Smooth muscle cell (in vitro differentiated cells): ENCODE measurements at regions not wholly inside any gene's neighbourhood (a gene's known extent, or its start where the extent isn't known, plus 50 kb on each side); places are given as distances from the start of the nearest gene placed in this dataset.

ENCODE experiments used
- DNase-seq: peaks from one replicate; lab custom pipeline; 2025; ENCODE audit not compliant: unreplicated experiment; lab: John Stamatoyannopoulos, UW
- H2AFZ ChIP-seq: fragments of 200-600 bp; sonication (generic); 2 replicates; pipeline ENCODE4 v1.6.0; 2016; ENCODE audit warnings: antibody characterized with exemption, low read depth, mild to moderate bottlenecking
- H3F3A ChIP-seq: fragments of 200-600 bp; sonication (generic); 2 replicates; pipeline ENCODE4 v1.6.0; 2017; ENCODE audit warnings: antibody characterized with exemption, low read depth
- H3K27ac ChIP-seq: fragments of 200-600 bp; sonication (generic); 2 replicates; pipeline ENCODE4 v1.5.1; 2016; ENCODE audit warnings: low read depth, mild to moderate bottlenecking
- H3K27me3 ChIP-seq: fragments of 200-600 bp; sonication (generic); 2 replicates; pipeline ENCODE4 v1.6.1; 2016; ENCODE audit warnings: low read depth, mild to moderate bottlenecking
- H3K36me3 ChIP-seq: fragments of 200-600 bp; sonication (generic); 2 replicates; pipeline ENCODE4 v1.5.1; 2016; ENCODE audit warnings: low read depth
- H3K4me1 ChIP-seq: fragments of 200-600 bp; sonication (generic); 2 replicates; pipeline ENCODE4 v1.5.1; 2016; ENCODE audit warnings: low read depth
- H3K4me2 ChIP-seq: fragments of 200-600 bp; sonication (generic); 2 replicates; pipeline ENCODE4 v1.6.0; 2016; ENCODE audit warnings: mild to moderate bottlenecking
- H3K4me3 ChIP-seq: fragments of 200-600 bp; sonication (generic); 2 replicates; pipeline ENCODE4 v1.5.1; 2016; ENCODE audit warnings: mild to moderate bottlenecking
- H3K79me2 ChIP-seq: fragments of 200-600 bp; sonication (generic); 2 replicates; pipeline ENCODE4 v1.6.0; 2016; ENCODE audit warnings: low read depth, mild to moderate bottlenecking
- H3K9ac ChIP-seq: fragments of 200-600 bp; sonication (generic); 2 replicates; pipeline ENCODE4 v1.6.0; 2016; ENCODE audit warnings: low read depth
- H3K9me3 ChIP-seq: fragments of 200-600 bp; sonication (generic); replicated peaks from 2 replicates; pipeline ENCODE4 v1.5.1; 2016; ENCODE audit warnings: low read depth
- H4K20me1 ChIP-seq: fragments of 200-600 bp; sonication (generic); 2 replicates; pipeline ENCODE4 v1.6.0; 2016; ENCODE audit warnings: low read depth
- CTCF ChIP-seq: fragments of 200-600 bp; sonication (generic); IDR thresholded peaks from 2 replicates; pipeline ENCODE4 v1.5.1; 2017; ENCODE audit warnings: borderline replicate concordance, mild to moderate bottlenecking, antibody characterized with exemption; ENCODE audit not compliant: insufficient read depth, poor library complexity, severe bottlenecking
- WGBS: methylation state at CpG from one replicate; pipeline ENCODE4 v1.1.7; 2016; ENCODE audit warnings: low lambda C conversion rate; 5-methylcytosine and 5-hydroxymethylcytosine counted together

GRCh38 chr5:135645336-135646180 lies 66.8 kb upstream of the CXCL14 start:
- H4K20me1 ChIP-seq = no peaks in the 10 kb centered on the region
- no peak overlapping the region for H3K4me3 ChIP-seq
- H3F3A ChIP-seq = peaks cover 21% of the 10 kb centered on the region
- no peak overlapping the region for H2AFZ ChIP-seq
- TF ChIP-seq CTCF = no peak
- no peaks in the 10 kb centered on the region for H3K79me2 ChIP-seq
- peak overlapping the region; percentile 33 for H3K27ac ChIP-seq
- H3K9ac ChIP-seq = no peak overlapping the region
- DNase-seq = no peak
- no peaks in the 10 kb centered on the region for H3K36me3 ChIP-seq
- peak overlapping the region; percentile 51 for H3K4me2 ChIP-seq
- no peaks in the 10 kb centered on the region for H3K27me3 ChIP-seq
- peaks cover 4% of the 10 kb centered on the region for H3K4me1 ChIP-seq
- H3K9me3 ChIP-seq = no peaks in the 10 kb centered on the region
- WGBS = 75% methylated on average over 8 of the region's 8 CpGs

GRCh38 chr5:135644816-135645215 lies 66.0 kb upstream of the CXCL14 start:
- WGBS = 96% methylated on average over 6 of the region's 6 CpGs
- Histone ChIP-seq H3K4me2 (no peak overlapping the region), H4K20me1 (no peaks in the 10 kb centered on the region), H3K4me3 (no peak overlapping the region), H3K79me2 (no peaks in the 10 kb centered on the region), H3K9ac (no peak overlapping the region), H3F3A (peaks cover 21% of the 10 kb centered on the region), H3K36me3 (no peaks in the 10 kb centered on the region), H3K27me3 (no peaks in the 10 kb centered on the region), H3K9me3 (no peaks in the 10 kb centered on the region), H2AFZ (no peak overlapping the region), H3K27ac (no peak overlapping the region), H3K4me1 (peaks cover 4% of the 10 kb centered on the region)
- no peak for TF ChIP-seq CTCF
- DNase-seq = no peak

GRCh38 chr5:135643881-135644766 lies 65.3 kb upstream of the CXCL14 start:
- H3K36me3 ChIP-seq = no peaks in the 10 kb centered on the region
- H2AFZ ChIP-seq = no peak overlapping the region
- H3K4me1 ChIP-seq = peaks cover 4% of the 10 kb centered on the region
- no peaks in the 10 kb centered on the region for H3K9me3 ChIP-seq
- no peak overlapping the region for H3K27ac ChIP-seq
- H3K4me3 ChIP-seq = no peak overlapping the region
- H4K20me1 ChIP-seq = no peaks in the 10 kb centered on the region
- H3K79me2 ChIP-seq = no peaks in the 10 kb centered on the region
- no peak overlapping the region for H3K9ac ChIP-seq
- 13% methylated on average over 4 of the region's 4 CpGs for WGBS
- H3K4me2 ChIP-seq = peak overlapping the region; percentile 52
- H3F3A ChIP-seq = peaks cover 21% of the 10 kb centered on the region
- H3K27me3 ChIP-seq = no peaks in the 10 kb centered on the region
- DNase-seq = no peak
- no peak for TF ChIP-seq CTCF
